A549 (cell line): ENCODE measurements at regions not wholly inside any gene's neighbourhood (a gene's known extent, or its start where the extent isn't known, plus 50 kb on each side); places are given as distances from the start of the nearest gene placed in this dataset.

Experiments used
- ATAC-seq, 2 experiments: fragments of 200-7000 bp in 1 of 2; fragments of >200 bp in 1 of 2; cut with Nextera tagmentation in 1 of 2; cut with Tn5 transposase in 1 of 2; 3 replicates each; pipeline versions ENCODE4 v1.8.0 to v1.9.1; 2018 to 2020; ENCODE audit warnings: mild to moderate bottlenecking in 1 of 2, moderate library complexity in 1 of 2
- CTCF ChIA-PET: fragments of 300-600 bp; sonication (Branson Sonifier 250); formaldehyde crosslinking; extraction: SDS; loops from one replicate; lab custom pipeline; 2021; ENCODE audit warnings: antibody characterized with exemption, inconsistent platforms; lab: Yijun Ruan, JAX
- POLR2A ChIA-PET: fragments of 350-600 bp; formaldehyde crosslinking; extraction: SDS; loops from one replicate; lab custom pipeline; 2021; ENCODE audit warnings: antibody characterized with exemption, inconsistent platforms; lab: Yijun Ruan, JAX
- DNase-seq, 2 experiments: peaks; one replicate each; pipeline versions ENCODE4 v3.0.0 to v3.0.0-alpha.2; 2011 to 2016; ENCODE audit warnings: low read depth in 1 of 2, low spot score in 1 of 2
- FAIRE-seq: peaks from 2 replicates; lab custom pipeline; 2011; peaks lifted over from hg19 to GRCh38; lab: Jason Lieb, UNC
- H3K27ac ChIP-seq, 2 experiments: fragments of >200 bp; sonication (Bioruptor Twin); formaldehyde crosslinking; 3 replicates each; pipeline ENCODE4 v1.5.1; 2016 to 2017
- H3K4me1 ChIP-seq: fragments of >200 bp; sonication (Bioruptor Twin); formaldehyde crosslinking; 3 replicates; pipeline ENCODE4 v1.6.1; 2016
- H3K4me2 ChIP-seq: fragments of >200 bp; sonication (Bioruptor Twin); formaldehyde crosslinking; 3 replicates; pipeline ENCODE4 v1.6.1; 2016
- H3K4me3 ChIP-seq: fragments of >200 bp; sonication (Bioruptor Twin); formaldehyde crosslinking; 3 replicates; pipeline ENCODE4 v1.5.1; 2016
- H3K9me3 ChIP-seq: fragments of >200 bp; sonication (Bioruptor Twin); formaldehyde crosslinking; 3 replicates; pipeline ENCODE4 v1.6.1; 2016
- CBX2 ChIP-seq: fragments of 200-600 bp; sonication (generic); IDR thresholded peaks from 2 replicates; pipeline ENCODE4 v1.6.1; 2016; ENCODE audit warnings: low read depth, mild to moderate bottlenecking, borderline replicate concordance
- CEBPB ChIP-seq, 2 experiments: fragments of >200 bp in 1 of 2; sonication (Bioruptor Twin) in 1 of 2; formaldehyde crosslinking in 1 of 2; IDR thresholded peaks; 2 replicates each; pipeline ENCODE4 v1.6.1; 2012 to 2016
- CHD2 ChIP-seq: fragments of 150-350 bp; IDR thresholded peaks from 2 replicates; pipeline ENCODE4 v1.6.1; 2014; ENCODE audit warnings: low read length; ENCODE audit not compliant: partially characterized antibody
- CHD4 ChIP-seq: fragments of 200-600 bp; sonication (generic); IDR thresholded peaks from 2 replicates; pipeline ENCODE4 v1.6.1; 2016; ENCODE audit warnings: antibody characterized with exemption, mild to moderate bottlenecking, borderline replicate concordance
- ESRRA ChIP-seq: fragments of 150-350 bp; IDR thresholded peaks from 2 replicates; pipeline ENCODE4 v1.6.1; 2014; ENCODE audit warnings: mild to moderate bottlenecking, low read length, borderline replicate concordance
- FOSB ChIP-seq: fragments of 250-450 bp; sonication (Bioruptor Pico); IDR thresholded peaks from 2 replicates; pipeline ENCODE4 v1.5.0; 2020; ENCODE audit warnings: mild to moderate bottlenecking, moderate library complexity
- FOSL2 ChIP-seq, 2 experiments: fragments of 450-650 bp in 1 of 2; fragments of >200 bp in 1 of 2; sonication (Bioruptor Twin) in 1 of 2; formaldehyde crosslinking; IDR thresholded peaks; 2 replicates each; pipeline versions ENCODE4 v1.5.0 to v1.6.1; 2016 to 2020; ENCODE audit warnings: mild to moderate bottlenecking in 1 of 2, moderate library complexity in 1 of 2
- HEYL ChIP-seq: fragments of 250-450 bp; sonication (Bioruptor Pico); IDR thresholded peaks from 2 replicates; pipeline ENCODE4 v1.8.0; 2021; ENCODE audit warnings: mild to moderate bottlenecking, moderate library complexity
- HOXB5 ChIP-seq: fragments of 250-450 bp; sonication (Bioruptor Pico); IDR thresholded peaks from 2 replicates; pipeline ENCODE4 v1.5.0; 2020; ENCODE audit warnings: mild to moderate bottlenecking, moderate library complexity
- JUNB ChIP-seq: fragments of >200 bp; sonication (Bioruptor Twin); formaldehyde crosslinking; IDR thresholded peaks from 2 replicates; pipeline ENCODE4 v1.6.1; 2016
- KDM1A ChIP-seq: fragments of 200-600 bp; sonication (generic); IDR thresholded peaks from 2 replicates; pipeline ENCODE4 v1.6.1; 2016; ENCODE audit warnings: low read depth, mild to moderate bottlenecking
- MAZ ChIP-seq: fragments of 150-350 bp; IDR thresholded peaks from 2 replicates; pipeline ENCODE4 v1.6.1; 2014; ENCODE audit warnings: antibody characterized with exemption, low read depth, low read length, borderline replicate concordance
- NR3C1 ChIP-seq: fragments of >200 bp; sonication (Bioruptor Twin); formaldehyde crosslinking; IDR thresholded peaks from 3 replicates; pipeline ENCODE4 v1.6.1; 2017
- PHF8 ChIP-seq: fragments of 200-600 bp; sonication (generic); IDR thresholded peaks from 2 replicates; pipeline ENCODE4 v1.6.1; 2016; ENCODE audit warnings: low read depth, mild to moderate bottlenecking, antibody characterized with exemption, moderate library complexity, borderline replicate concordance
- RARB ChIP-seq: fragments of 250-450 bp; sonication (Bioruptor Pico); IDR thresholded peaks from 2 replicates; pipeline ENCODE4 v1.8.0; 2021; ENCODE audit warnings: mild to moderate bottlenecking, moderate library complexity
- RCOR1 ChIP-seq: fragments of 150-350 bp; IDR thresholded peaks from 2 replicates; pipeline ENCODE4 v1.6.1; 2014; ENCODE audit warnings: antibody characterized with exemption, low read length, low read depth
- SMC3 ChIP-seq: fragments of >200 bp; sonication (Bioruptor Twin); formaldehyde crosslinking; IDR thresholded peaks from 3 replicates; pipeline ENCODE4 v1.6.1; 2018; ENCODE audit warnings: inconsistent platforms
- TFCP2L1 ChIP-seq: fragments of 250-450 bp; sonication (Bioruptor Pico); IDR thresholded peaks from 2 replicates; pipeline ENCODE4 v1.5.0; 2021; ENCODE audit warnings: mild to moderate bottlenecking
- ZC3H11A ChIP-seq: fragments of 450-650 bp; IDR thresholded peaks from 2 replicates; pipeline ENCODE4 v1.6.1; 2014; ENCODE audit warnings: antibody characterized with exemption, mild to moderate bottlenecking
- ZSCAN20 ChIP-seq: fragments of 250-450 bp; sonication (Bioruptor Pico); IDR thresholded peaks from 2 replicates; pipeline ENCODE4 v1.8.0; 2022; ENCODE audit warnings: mild to moderate bottlenecking, moderate library complexity
- WGBS: methylation state at CpG from one replicate; pipeline ENCODE4 v1.1.6; 2017; ENCODE audit errors: missing lambda C conversion rate; 5-methylcytosine and 5-hydroxymethylcytosine counted together
- TF ChIP-seq, protein P1 (sequence below): fragments of 200-600 bp; sonication (generic); IDR thresholded peaks from 2 replicates; pipeline ENCODE4 v1.6.1; 2016; ENCODE audit warnings: antibody characterized with exemption, mild to moderate bottlenecking, moderate library complexity
- TF ChIP-seq, protein P2 (sequence below): IDR thresholded peaks from 2 replicates; pipeline ENCODE4 v1.6.1; 2012
- TF ChIP-seq, protein P3 (sequence below): fragments of 250-450 bp; sonication (Bioruptor Pico); IDR thresholded peaks from 2 replicates; pipeline ENCODE4 v1.5.0; 2021; ENCODE audit warnings: mild to moderate bottlenecking, moderate library complexity, borderline replicate concordance
- TF ChIP-seq, protein P4 (sequence below): fragments of >200 bp; sonication (Bioruptor Twin); formaldehyde crosslinking; IDR thresholded peaks from 3 replicates; pipeline ENCODE4 v1.5.1; 2016
- TF ChIP-seq, protein P5 (sequence below): fragments of 450-650 bp; IDR thresholded peaks from 2 replicates; pipeline ENCODE4 v1.6.1; 2014; ENCODE audit warnings: antibody characterized with exemption

DNA sequence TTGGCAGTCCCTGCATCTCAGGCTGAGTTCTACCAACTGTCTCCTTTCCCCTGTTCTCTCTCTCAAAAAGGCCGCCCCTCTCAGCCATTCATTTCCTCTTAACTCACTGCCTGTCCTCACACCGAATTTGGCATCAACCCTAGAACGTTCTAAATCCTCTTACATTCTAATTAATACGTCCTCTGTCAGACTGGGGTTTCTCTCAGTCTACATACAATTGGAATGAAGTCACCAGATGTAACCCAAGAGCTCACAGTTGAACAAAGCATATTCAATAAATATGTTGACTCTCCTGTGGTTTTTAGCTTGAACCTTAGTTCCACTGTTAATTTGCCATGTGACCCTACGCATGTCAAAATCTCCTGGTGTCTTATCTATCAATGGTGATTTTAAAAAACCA is 269.6 kb downstream of the CLIC5 start:
- no peak overlapping the region for H3K27ac ChIP-seq
- no peak for FAIRE-seq
- WGBS: 12% methylated on average over 5 of the region's 5 CpGs
- DNase-seq: no peak
- H3K4me2 ChIP-seq: no peak overlapping the region
- no peaks in the 10 kb centered on the region for H3K4me1 ChIP-seq
- TF ChIP-seq FOSL2 (IDR thresholded peaks at IDR 0.05): no peak
- no peak for TF ChIP-seq FOSL2 (CRISPR knock-in tag; IDR thresholded peaks at IDR 0.05)
- no peak for TF ChIP-seq SMC3
- no peak for TF ChIP-seq MAZ
- TF ChIP-seq, protein P1, sequence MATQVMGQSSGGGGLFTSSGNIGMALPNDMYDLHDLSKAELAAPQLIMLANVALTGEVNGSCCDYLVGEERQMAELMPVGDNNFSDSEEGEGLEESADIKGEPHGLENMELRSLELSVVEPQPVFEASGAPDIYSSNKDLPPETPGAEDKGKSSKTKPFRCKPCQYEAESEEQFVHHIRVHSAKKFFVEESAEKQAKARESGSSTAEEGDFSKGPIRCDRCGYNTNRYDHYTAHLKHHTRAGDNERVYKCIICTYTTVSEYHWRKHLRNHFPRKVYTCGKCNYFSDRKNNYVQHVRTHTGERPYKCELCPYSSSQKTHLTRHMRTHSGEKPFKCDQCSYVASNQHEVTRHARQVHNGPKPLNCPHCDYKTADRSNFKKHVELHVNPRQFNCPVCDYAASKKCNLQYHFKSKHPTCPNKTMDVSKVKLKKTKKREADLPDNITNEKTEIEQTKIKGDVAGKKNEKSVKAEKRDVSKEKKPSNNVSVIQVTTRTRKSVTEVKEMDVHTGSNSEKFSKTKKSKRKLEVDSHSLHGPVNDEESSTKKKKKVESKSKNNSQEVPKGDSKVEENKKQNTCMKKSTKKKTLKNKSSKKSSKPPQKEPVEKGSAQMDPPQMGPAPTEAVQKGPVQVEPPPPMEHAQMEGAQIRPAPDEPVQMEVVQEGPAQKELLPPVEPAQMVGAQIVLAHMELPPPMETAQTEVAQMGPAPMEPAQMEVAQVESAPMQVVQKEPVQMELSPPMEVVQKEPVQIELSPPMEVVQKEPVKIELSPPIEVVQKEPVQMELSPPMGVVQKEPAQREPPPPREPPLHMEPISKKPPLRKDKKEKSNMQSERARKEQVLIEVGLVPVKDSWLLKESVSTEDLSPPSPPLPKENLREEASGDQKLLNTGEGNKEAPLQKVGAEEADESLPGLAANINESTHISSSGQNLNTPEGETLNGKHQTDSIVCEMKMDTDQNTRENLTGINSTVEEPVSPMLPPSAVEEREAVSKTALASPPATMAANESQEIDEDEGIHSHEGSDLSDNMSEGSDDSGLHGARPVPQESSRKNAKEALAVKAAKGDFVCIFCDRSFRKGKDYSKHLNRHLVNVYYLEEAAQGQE: no peak
- TF ChIP-seq ESRRA: no peak
- TF ChIP-seq PHF8: no peak
- TF ChIP-seq RCOR1: no peak
- TF ChIP-seq, protein P2, sequence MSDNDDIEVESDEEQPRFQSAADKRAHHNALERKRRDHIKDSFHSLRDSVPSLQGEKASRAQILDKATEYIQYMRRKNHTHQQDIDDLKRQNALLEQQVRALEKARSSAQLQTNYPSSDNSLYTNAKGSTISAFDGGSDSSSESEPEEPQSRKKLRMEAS: no peak
- TF ChIP-seq TFCP2L1 (CRISPR knock-in tag): no peak
- no peak for TF ChIP-seq CHD2
- TF ChIP-seq FOSB (CRISPR knock-in tag): no peak
- no peak for TF ChIP-seq ZSCAN20 (CRISPR knock-in tag)
- TF ChIP-seq, protein P3, sequence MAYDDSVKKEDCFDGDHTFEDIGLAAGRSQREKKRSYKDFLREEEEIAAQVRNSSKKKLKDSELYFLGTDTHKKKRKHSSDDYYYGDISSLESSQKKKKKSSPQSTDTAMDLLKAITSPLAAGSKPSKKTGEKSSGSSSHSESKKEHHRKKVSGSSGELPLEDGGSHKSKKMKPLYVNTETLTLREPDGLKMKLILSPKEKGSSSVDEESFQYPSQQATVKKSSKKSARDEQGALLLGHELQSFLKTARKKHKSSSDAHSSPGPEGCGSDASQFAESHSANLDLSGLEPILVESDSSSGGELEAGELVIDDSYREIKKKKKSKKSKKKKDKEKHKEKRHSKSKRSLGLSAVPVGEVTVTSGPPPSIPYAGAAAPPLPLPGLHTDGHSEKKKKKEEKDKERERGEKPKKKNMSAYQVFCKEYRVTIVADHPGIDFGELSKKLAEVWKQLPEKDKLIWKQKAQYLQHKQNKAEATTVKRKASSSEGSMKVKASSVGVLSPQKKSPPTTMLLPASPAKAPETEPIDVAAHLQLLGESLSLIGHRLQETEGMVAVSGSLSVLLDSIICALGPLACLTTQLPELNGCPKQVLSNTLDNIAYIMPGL (CRISPR knock-in tag): no peak
- no peak for TF ChIP-seq HOXB5 (CRISPR knock-in tag)
- no peak for TF ChIP-seq CBX2
- TF ChIP-seq JUNB: no peak
- TF ChIP-seq ZC3H11A: no peak
- TF ChIP-seq HEYL (CRISPR knock-in tag): no peak
- no peaks in the 10 kb centered on the region for H3K9me3 ChIP-seq
- H3K4me3 ChIP-seq: no peak overlapping the region
- CTCF ChIA-PET: interaction anchor here (1.1 kb wide), 1 partner anchor 9 kb away, joined by 3 read pairs; no protein-coding TSS in a partner anchor
- POLR2A ChIA-PET: no interaction called here
- no peak for ATAC-seq

DNA sequence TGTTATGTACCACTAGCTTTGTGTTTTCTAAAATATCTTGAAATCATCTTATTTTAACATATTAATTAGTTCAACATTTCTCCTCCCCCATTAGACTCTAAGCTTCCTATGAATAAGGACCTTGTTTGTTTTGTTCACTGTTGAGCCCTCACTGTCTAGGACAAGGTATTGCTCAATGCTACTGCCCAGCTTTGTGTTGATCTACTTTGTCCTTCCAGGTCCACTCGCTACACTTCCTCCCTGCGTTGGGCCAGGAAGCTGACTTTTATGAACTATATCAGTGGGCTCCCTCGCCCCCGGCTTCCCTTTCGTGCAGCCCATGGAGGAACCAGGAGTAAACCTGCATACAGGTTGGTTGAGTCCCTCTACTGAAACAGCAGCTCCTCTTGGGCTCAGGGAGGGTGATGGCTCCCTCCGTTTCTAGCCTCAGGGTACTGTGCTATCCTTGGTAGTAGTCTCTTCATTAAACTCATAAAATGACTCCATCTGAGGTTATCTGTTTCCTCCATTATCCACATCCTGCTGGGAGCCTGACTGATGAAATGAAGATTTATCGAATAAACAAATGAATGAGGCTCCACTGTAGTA is 272.5 kb downstream of the CLIC5 start:
- TF ChIP-seq KDM1A: no peak
- TF ChIP-seq SMC3: no peak
- TF ChIP-seq CEBPB (IDR thresholded peaks at IDR 0.05): no peak
- TF ChIP-seq HOXB5 (CRISPR knock-in tag): no peak
- TF ChIP-seq, protein P4, sequence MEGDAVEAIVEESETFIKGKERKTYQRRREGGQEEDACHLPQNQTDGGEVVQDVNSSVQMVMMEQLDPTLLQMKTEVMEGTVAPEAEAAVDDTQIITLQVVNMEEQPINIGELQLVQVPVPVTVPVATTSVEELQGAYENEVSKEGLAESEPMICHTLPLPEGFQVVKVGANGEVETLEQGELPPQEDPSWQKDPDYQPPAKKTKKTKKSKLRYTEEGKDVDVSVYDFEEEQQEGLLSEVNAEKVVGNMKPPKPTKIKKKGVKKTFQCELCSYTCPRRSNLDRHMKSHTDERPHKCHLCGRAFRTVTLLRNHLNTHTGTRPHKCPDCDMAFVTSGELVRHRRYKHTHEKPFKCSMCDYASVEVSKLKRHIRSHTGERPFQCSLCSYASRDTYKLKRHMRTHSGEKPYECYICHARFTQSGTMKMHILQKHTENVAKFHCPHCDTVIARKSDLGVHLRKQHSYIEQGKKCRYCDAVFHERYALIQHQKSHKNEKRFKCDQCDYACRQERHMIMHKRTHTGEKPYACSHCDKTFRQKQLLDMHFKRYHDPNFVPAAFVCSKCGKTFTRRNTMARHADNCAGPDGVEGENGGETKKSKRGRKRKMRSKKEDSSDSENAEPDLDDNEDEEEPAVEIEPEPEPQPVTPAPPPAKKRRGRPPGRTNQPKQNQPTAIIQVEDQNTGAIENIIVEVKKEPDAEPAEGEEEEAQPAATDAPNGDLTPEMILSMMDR: no peak
- no peak for TF ChIP-seq HEYL (CRISPR knock-in tag)
- TF ChIP-seq ZC3H11A: no peak
- TF ChIP-seq, protein P5, sequence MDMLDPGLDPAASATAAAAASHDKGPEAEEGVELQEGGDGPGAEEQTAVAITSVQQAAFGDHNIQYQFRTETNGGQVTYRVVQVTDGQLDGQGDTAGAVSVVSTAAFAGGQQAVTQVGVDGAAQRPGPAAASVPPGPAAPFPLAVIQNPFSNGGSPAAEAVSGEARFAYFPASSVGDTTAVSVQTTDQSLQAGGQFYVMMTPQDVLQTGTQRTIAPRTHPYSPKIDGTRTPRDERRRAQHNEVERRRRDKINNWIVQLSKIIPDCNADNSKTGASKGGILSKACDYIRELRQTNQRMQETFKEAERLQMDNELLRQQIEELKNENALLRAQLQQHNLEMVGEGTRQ: no peak
- no peak for TF ChIP-seq RARB (CRISPR knock-in tag)
- TF ChIP-seq FOSL2 (IDR thresholded peaks at IDR 0.05): no peak
- TF ChIP-seq FOSL2 (CRISPR knock-in tag; IDR thresholded peaks at IDR 0.05): no peak
- no peak for TF ChIP-seq CHD4
- TF ChIP-seq NR3C1: no peak
- Histone ChIP-seq H3K4me1 (no peaks in the 10 kb centered on the region), H3K4me3 (no peak overlapping the region), H3K9me3 (no peaks in the 10 kb centered on the region), H3K4me2 (no peak overlapping the region), H3K27ac (no peak overlapping the region)
- POLR2A ChIA-PET: no interaction called here
- DNase-seq: no peak
- 40% methylated on average over 7 of the region's 7 CpGs for WGBS
- ATAC-seq: no peak
- no peak for FAIRE-seq
- CTCF ChIA-PET: interaction anchor here (2.3 kb wide), 1 partner anchor 28 kb away, joined by 6 read pairs; no protein-coding TSS in a partner anchor
